Neural progenitor cell (in vitro differentiated cells): ENCODE measurements at regions not wholly inside any gene's neighbourhood (a gene's known extent, or its start where the extent isn't known, plus 50 kb on each side); places are given as distances from the start of the nearest gene placed in this dataset.

Experiments used
- CTCF ChIP-seq: fragments of 200-600 bp; sonication (generic); IDR thresholded peaks from 2 replicates; pipeline ENCODE4 v1.5.1; 2017; ENCODE audit warnings: antibody characterized with exemption, mild to moderate bottlenecking
- EZH2 ChIP-seq: fragments of 200-600 bp; sonication (generic); IDR thresholded peaks from 2 replicates; pipeline ENCODE4 v1.6.1; 2017; ENCODE audit warnings: antibody characterized with exemption, mild to moderate bottlenecking, moderate library complexity
- EZH2phosphoT487 ChIP-seq: fragments of 200-600 bp; sonication (generic); IDR thresholded peaks from 2 replicates; pipeline ENCODE4 v1.6.1; 2017; ENCODE audit warnings: antibody characterized with exemption

GRCh38 chr9:69985971-69986370 lies 57.7 kb upstream of the MAMDC2 start:
- no peak for TF ChIP-seq CTCF
- no peak for TF ChIP-seq EZH2
- no peak for TF ChIP-seq EZH2phosphoT487
